ENCODE measurements at regions not wholly inside any gene's neighbourhood (a gene's known extent, or its start where the extent isn't known, plus 50 kb on each side); places are given as distances from the start of the nearest gene placed in this dataset.

GRCh38 chr2:16719485-16719808 is 53.8 kb upstream of the CYRIA start:
- no peak overlapping the region for H3K4me3 ChIP-seq
- no peak overlapping the region for H3K27ac ChIP-seq
- H3K4me1 ChIP-seq (replicated peaks), result no peaks in the 10 kb centered on the region
- no peaks in the 10 kb centered on the region for H3K36me3 ChIP-seq
- no peak for DNase-seq (ENCODE audit: low read depth in 1 of 2, low spot score in 2 of 2)
- H3K9me3 ChIP-seq (replicated peaks), result no peaks in the 10 kb centered on the region
- H3K27me3 ChIP-seq (replicated peaks), result no peaks in the 10 kb centered on the region; the same call in 1 of the 2 replicates

- Histone ChIP-seq H3K4me1 (replicated peaks) (no peaks in the 10 kb centered on the region), H3K4me3 (no peak overlapping the region), H3K27me3 (replicated peaks) (no peaks in the 10 kb centered on the region; the same call in 1 of the 2 replicates), H3K27ac (no peak overlapping the region), H3K36me3 (no peaks in the 10 kb centered on the region), H3K9me3 (replicated peaks) (no peaks in the 10 kb centered on the region)
- DNase-seq (ENCODE audit: low read depth in 1 of 2, low spot score in 2 of 2), result no peak
Measured at GRCh38 chr2:16718576-16719484, 53.2 kb upstream of the CYRIA start.

GRCh38 chr2:16717477-16717876 is 51.8 kb upstream of the CYRIA start:
- Histone ChIP-seq H3K4me3 (no peak overlapping the region), H3K27ac (no peak overlapping the region), H3K36me3 (no peaks in the 10 kb centered on the region), H3K27me3 (replicated peaks) (no peaks in the 10 kb centered on the region; the same call in 1 of the 2 replicates), H3K4me1 (replicated peaks) (no peaks in the 10 kb centered on the region), H3K9me3 (replicated peaks) (no peaks in the 10 kb centered on the region)
- DNase-seq (ENCODE audit: low read depth in 1 of 2, low spot score in 2 of 2), result no peak

- Histone ChIP-seq H3K36me3 (no peaks in the 10 kb centered on the region), H3K9me3 (replicated peaks) (no peaks in the 10 kb centered on the region), H3K27me3 (replicated peaks) (no peaks in the 10 kb centered on the region; the same call in 1 of the 2 replicates), H3K27ac (no peak overlapping the region), H3K4me3 (no peak overlapping the region), H3K4me1 (replicated peaks) (no peaks in the 10 kb centered on the region)
- no peak for DNase-seq (ENCODE audit: low read depth in 1 of 2, low spot score in 2 of 2)
Measured at GRCh38 chr2:16716944-16717343, 51.3 kb upstream of the CYRIA start.

GRCh38 chr2:16716024-16716423 is 50.4 kb upstream of the CYRIA start:
- Histone ChIP-seq H3K9me3 (replicated peaks) (no peaks in the 10 kb centered on the region), H3K36me3 (no peaks in the 10 kb centered on the region), H3K4me1 (replicated peaks) (no peaks in the 10 kb centered on the region), H3K27ac (no peak overlapping the region), H3K27me3 (replicated peaks) (no peaks in the 10 kb centered on the region; the same call in 1 of the 2 replicates), H3K4me3 (no peak overlapping the region)
- DNase-seq (ENCODE audit: low read depth in 1 of 2, low spot score in 2 of 2), result no peak
